Keratinocyte (primary cell): ENCODE measurements at regions not wholly inside any gene's neighbourhood (a gene's known extent, or its start where the extent isn't known, plus 50 kb on each side); places are given as distances from the start of the nearest gene placed in this dataset.

Experiments
- DNase-seq: peaks from one replicate; pipeline ENCODE4 v3.0.0-alpha.2; 2011; ENCODE audit warnings: low read depth, missing footprints, low spot score
- FAIRE-seq: peaks from 2 replicates; lab custom pipeline; 2011; peaks lifted over from hg19 to GRCh38; lab: Jason Lieb, UNC
- H2AFZ ChIP-seq: 2 replicates; pipeline ENCODE4 v1.6.0; 2012; ENCODE audit warnings: low read length, control low read depth, inconsistent platforms; ENCODE audit not compliant: control insufficient read depth
- H3K27ac ChIP-seq: 2 replicates; pipeline ENCODE4 v1.5.1; 2011; ENCODE audit warnings: low read length; ENCODE audit not compliant: control insufficient read depth, insufficient read depth
- H3K27me3 ChIP-seq: 3 replicates; pipeline ENCODE4 v1.6.0; 2011; ENCODE audit warnings: low read length; ENCODE audit not compliant: control insufficient read depth, insufficient read depth; ENCODE audit errors: extremely low read depth
- H3K36me3 ChIP-seq, 2 experiments: 2 replicates in 1 of 2; 3 replicates in 1 of 2; pipeline ENCODE4 v1.5.1; 2011; ENCODE audit warnings: low read length in 2 of 2, mild to moderate bottlenecking in 1 of 2; ENCODE audit not compliant: control insufficient read depth in 2 of 2, insufficient read depth in 2 of 2; ENCODE audit errors: extremely low read depth in 1 of 2
- H3K4me1 ChIP-seq: 3 replicates; pipeline ENCODE4 v1.5.1; 2011; ENCODE audit warnings: low read length; ENCODE audit not compliant: control insufficient read depth, insufficient read depth; ENCODE audit errors: extremely low read depth
- H3K4me2 ChIP-seq: 3 replicates; pipeline ENCODE4 v1.6.0; 2011; ENCODE audit warnings: low read depth, low read length; ENCODE audit not compliant: control insufficient read depth, insufficient read depth; ENCODE audit errors: extremely low read depth
- H3K4me3 ChIP-seq, 3 experiments: fragments of 200-600 bp in 1 of 3; sonication (generic) in 1 of 3; 2 replicates in 2 of 3; 3 replicates in 1 of 3; pipeline ENCODE4 v1.5.1; 2011 to 2016; ENCODE audit warnings: low read length in 3 of 3, mild to moderate bottlenecking in 3 of 3, control low read depth in 2 of 3, inconsistent platforms in 1 of 3, low read depth in 1 of 3, mixed read lengths in 1 of 3, mixed run types in 1 of 3, moderate library complexity in 1 of 3; ENCODE audit not compliant: control insufficient read depth in 2 of 3, insufficient read depth in 2 of 3; ENCODE audit errors: extremely low read depth in 1 of 3
- H3K79me2 ChIP-seq: 2 replicates; pipeline ENCODE4 v1.6.0; 2012; ENCODE audit warnings: low read length; ENCODE audit not compliant: control insufficient read depth, insufficient read depth
- H3K9ac ChIP-seq: 3 replicates; pipeline ENCODE4 v1.6.0; 2011; ENCODE audit warnings: low read length; ENCODE audit not compliant: control insufficient read depth, insufficient read depth; ENCODE audit errors: extremely low read depth
- H3K9me1 ChIP-seq: 3 replicates; pipeline ENCODE4 v1.6.0; 2011; ENCODE audit warnings: low read length; ENCODE audit not compliant: control insufficient read depth, insufficient read depth; ENCODE audit errors: extremely low read depth
- H3K9me3 ChIP-seq: 2 replicates; pipeline ENCODE4 v1.5.1; 2012; ENCODE audit warnings: low read depth, low read length; ENCODE audit not compliant: control insufficient read depth
- H4K20me1 ChIP-seq: 3 replicates; pipeline ENCODE4 v1.6.0; 2011; ENCODE audit warnings: low read length; ENCODE audit not compliant: control insufficient read depth, insufficient read depth; ENCODE audit errors: extremely low read depth
- EZH2 ChIP-seq: IDR thresholded peaks from one replicate; pipeline ENCODE4 v1.6.1; 2012; ENCODE audit warnings: inconsistent platforms, mild to moderate bottlenecking, low read length, moderate library complexity
- dilution Hi-C: fragments of 300-500 bp; cut with MboI; formaldehyde crosslinking; loops from one replicate; pipeline ENCODE4 v1.7.0; 2020; ENCODE audit warnings: low sequenced_read_pairs; ENCODE audit not compliant: extremely low pct_ligation_motif_present
- TF ChIP-seq, protein P1 (sequence below), 3 experiments: IDR thresholded peaks in 1 of 3; conservative IDR thresholded peaks in 1 of 3; optimal IDR thresholded peaks in 1 of 3; 2 replicates in 2 of 3; 3 replicates in 1 of 3; pipeline versions ENCODE3 to v1.5.1; 2011; ENCODE audit warnings: low read length in 3 of 3, mild to moderate bottlenecking in 3 of 3, moderate library complexity in 2 of 3, control low read depth in 1 of 3, inconsistent platforms in 1 of 3; ENCODE audit not compliant: insufficient read depth in 2 of 3; ENCODE audit errors: extremely low read depth in 1 of 3

DNA sequence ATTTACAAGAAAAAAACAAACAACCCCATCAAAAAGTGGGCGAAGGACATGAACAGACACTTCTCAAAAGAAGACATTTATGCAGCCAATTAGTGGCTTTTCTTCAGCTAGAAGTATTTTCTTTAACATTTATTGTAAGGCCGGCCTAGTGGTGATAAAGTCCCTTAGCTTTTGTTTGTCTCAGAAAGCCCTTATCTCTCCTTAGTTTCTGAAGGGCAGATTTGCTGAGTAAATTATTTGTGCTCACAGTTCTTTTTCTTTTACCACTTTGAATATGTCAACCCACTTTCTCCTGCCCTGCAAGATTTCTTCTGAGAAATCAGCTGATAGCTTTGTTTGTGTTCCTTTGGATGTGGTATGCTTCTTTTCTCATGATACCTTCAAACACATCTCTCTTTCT, 344.0 kb upstream of the SYNCRIP start:
- no peaks in the 10 kb centered on the region for H3K27me3 ChIP-seq
- H3K27ac ChIP-seq = no peak overlapping the region
- H3K9me3 ChIP-seq = no peaks in the 10 kb centered on the region
- no peaks in the 10 kb centered on the region for H3K9me1 ChIP-seq
- H3K4me3 ChIP-seq = no peak overlapping the region
- H3K4me1 ChIP-seq = no peaks in the 10 kb centered on the region
- FAIRE-seq (no peak), DNase-seq (no peak)
- no peaks in the 10 kb centered on the region for H3K79me2 ChIP-seq
- TF ChIP-seq, protein P1, sequence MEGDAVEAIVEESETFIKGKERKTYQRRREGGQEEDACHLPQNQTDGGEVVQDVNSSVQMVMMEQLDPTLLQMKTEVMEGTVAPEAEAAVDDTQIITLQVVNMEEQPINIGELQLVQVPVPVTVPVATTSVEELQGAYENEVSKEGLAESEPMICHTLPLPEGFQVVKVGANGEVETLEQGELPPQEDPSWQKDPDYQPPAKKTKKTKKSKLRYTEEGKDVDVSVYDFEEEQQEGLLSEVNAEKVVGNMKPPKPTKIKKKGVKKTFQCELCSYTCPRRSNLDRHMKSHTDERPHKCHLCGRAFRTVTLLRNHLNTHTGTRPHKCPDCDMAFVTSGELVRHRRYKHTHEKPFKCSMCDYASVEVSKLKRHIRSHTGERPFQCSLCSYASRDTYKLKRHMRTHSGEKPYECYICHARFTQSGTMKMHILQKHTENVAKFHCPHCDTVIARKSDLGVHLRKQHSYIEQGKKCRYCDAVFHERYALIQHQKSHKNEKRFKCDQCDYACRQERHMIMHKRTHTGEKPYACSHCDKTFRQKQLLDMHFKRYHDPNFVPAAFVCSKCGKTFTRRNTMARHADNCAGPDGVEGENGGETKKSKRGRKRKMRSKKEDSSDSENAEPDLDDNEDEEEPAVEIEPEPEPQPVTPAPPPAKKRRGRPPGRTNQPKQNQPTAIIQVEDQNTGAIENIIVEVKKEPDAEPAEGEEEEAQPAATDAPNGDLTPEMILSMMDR (optimal IDR thresholded peaks at IDR 0.05 in 1 of 3, IDR thresholded peaks at IDR 0.05 in 1 of 3, conservative IDR thresholded peaks at IDR 0.05 in 1 of 3; ENCODE audit: extremely low read depth in 1 of 3, insufficient read depth in 2 of 3, low read length in 3 of 3) = no peak
- no peak for TF ChIP-seq EZH2
- no peaks in the 10 kb centered on the region for H3K36me3 ChIP-seq
- H3K9ac ChIP-seq = no peak overlapping the region
- dilution Hi-C loops = no loop called here
- no peak overlapping the region for H3K4me2 ChIP-seq
- H4K20me1 ChIP-seq = no peaks in the 10 kb centered on the region
- no peak overlapping the region for H2AFZ ChIP-seq

DNA sequence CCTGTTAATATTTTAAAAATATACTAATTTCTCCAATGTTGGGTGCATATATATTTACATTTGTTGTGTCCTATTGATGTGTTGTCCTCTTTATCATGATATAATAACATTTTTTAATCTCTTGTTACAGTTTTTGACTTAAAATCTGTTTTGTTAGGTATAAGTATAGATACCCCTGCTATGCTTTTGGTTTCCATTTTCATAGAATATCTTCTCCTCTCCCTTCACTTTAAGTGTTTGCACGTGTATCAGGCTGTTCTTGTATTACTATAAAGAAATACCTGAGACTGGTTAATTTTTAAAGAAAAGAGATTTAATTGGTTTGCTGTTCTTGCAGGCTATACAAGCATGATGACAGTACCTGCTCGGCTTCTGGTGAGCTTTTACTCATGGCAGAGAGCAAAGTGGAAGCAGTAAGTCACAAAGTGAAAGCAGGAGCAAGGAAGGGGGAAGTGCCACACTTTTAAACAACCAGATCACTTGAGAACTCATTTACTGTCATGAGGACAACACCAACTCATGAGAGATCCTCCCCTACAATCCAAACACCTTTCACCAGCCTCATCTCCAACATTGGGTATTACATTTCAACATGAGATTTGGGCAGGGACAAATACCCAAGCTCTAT, 340.5 kb upstream of the SYNCRIP start:
- DNase-seq (no peak), FAIRE-seq (no peak)
- H4K20me1 ChIP-seq = no peaks in the 10 kb centered on the region
- H3K4me1 ChIP-seq = no peaks in the 10 kb centered on the region
- H3K27me3 ChIP-seq = no peaks in the 10 kb centered on the region
- no peak overlapping the region for H3K4me3 ChIP-seq
- no peaks in the 10 kb centered on the region for H3K36me3 ChIP-seq
- H3K4me2 ChIP-seq = no peak overlapping the region
- no peaks in the 10 kb centered on the region for H3K79me2 ChIP-seq
- dilution Hi-C loops = no loop called here
- H3K27ac ChIP-seq = no peak overlapping the region
- H3K9me3 ChIP-seq = no peaks in the 10 kb centered on the region
- H3K9me1 ChIP-seq = no peaks in the 10 kb centered on the region
- no peak overlapping the region for H3K9ac ChIP-seq
- no peak overlapping the region for H2AFZ ChIP-seq
- TF ChIP-seq, protein P1 (optimal IDR thresholded peaks at IDR 0.05 in 1 of 3, IDR thresholded peaks at IDR 0.05 in 1 of 3, conservative IDR thresholded peaks at IDR 0.05 in 1 of 3; ENCODE audit: extremely low read depth in 1 of 3, insufficient read depth in 2 of 3, low read length in 3 of 3) = no peak
- no peak for TF ChIP-seq EZH2
